ENCODE measurements at regions not wholly inside any gene's neighbourhood (a gene's known extent, or its start where the extent isn't known, plus 50 kb on each side); places are given as distances from the start of the nearest gene placed in this dataset.

GRCh38 chr9:108710424-108710823 is 145.4 kb downstream of the ACTL7B start:
- Histone ChIP-seq H3K4me3 (no peak overlapping the region), H3K9ac (no peak overlapping the region), H4K20me1 (no peaks in the 10 kb centered on the region), H3K9me3 (replicated peaks in 1 of 11) (peaks cover 4 to 22% (median 12%) of the 10 kb centered on the region in 11 experiments; a peak in 17 of 22 replicates), H3K27ac (no peak overlapping the region), H3K4me2 (no peak overlapping the region), H3K36me3 (no peaks in the 10 kb centered on the region; a peak in 1 of 22 replicates), H3K27me3 (no peaks in the 10 kb centered on the region), H3K4me1 (no peaks in the 10 kb centered on the region)
- TF ChIP-seq Cebpa-rat (IDR thresholded peaks at IDR 0.05) = no peak

DNA sequence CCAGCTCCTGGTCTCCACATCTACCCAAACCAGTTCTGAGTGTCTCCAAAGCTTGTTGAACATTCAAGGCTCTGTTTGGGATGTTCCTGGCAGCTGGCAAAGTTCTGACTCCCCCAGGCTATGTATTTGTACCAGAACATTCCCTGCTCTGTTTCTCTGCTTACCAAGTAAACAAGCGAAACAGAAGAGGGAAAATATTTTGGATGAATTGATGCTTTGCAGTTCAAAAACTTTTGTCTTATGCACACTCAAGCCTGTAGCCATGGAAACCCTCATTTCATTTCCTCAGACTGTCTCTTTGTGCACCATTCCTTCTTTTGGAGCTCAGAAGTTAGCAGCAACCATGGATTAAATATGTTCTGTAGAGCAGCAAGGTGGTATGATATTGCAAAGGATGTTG is 145.8 kb downstream of the ACTL7B start:
- H3K27ac ChIP-seq = no peak overlapping the region
- H3K9ac ChIP-seq = no peak overlapping the region
- no peaks in the 10 kb centered on the region; a peak in 1 of 22 replicates for H3K36me3 ChIP-seq
- no peak overlapping the region for H3K4me3 ChIP-seq
- no peak for TF ChIP-seq Cebpa-rat (IDR thresholded peaks at IDR 0.05)
- H3K9me3 ChIP-seq (replicated peaks in 1 of 11) = peaks cover 4 to 26% (median 12%) of the 10 kb centered on the region in 11 experiments; a peak in 17 of 22 replicates
- no peaks in the 10 kb centered on the region for H3K27me3 ChIP-seq
- no peaks in the 10 kb centered on the region for H4K20me1 ChIP-seq
- H3K4me1 ChIP-seq = no peaks in the 10 kb centered on the region
- H3K4me2 ChIP-seq = no peak overlapping the region

- Histone ChIP-seq H3K27ac (no peak overlapping the region), H3K27me3 (no peaks in the 10 kb centered on the region), H3K4me2 (no peak overlapping the region), H3K4me1 (0 out of 20 replicates have a peak, but pooled peaks cover 0 to 6% (median 0%) of the 10 kb centered on the region in 10 experiments), H3K9ac (no peak overlapping the region), H3K4me3 (no peak overlapping the region), H3K36me3 (no peaks in the 10 kb centered on the region; a peak in 1 of 22 replicates), H3K9me3 (replicated peaks in 1 of 11) (peaks cover 4 to 22% (median 13%) of the 10 kb centered on the region in 11 experiments; a peak in 17 of 22 replicates), H4K20me1 (no peaks in the 10 kb centered on the region)
- TF ChIP-seq Cebpa-rat (IDR thresholded peaks at IDR 0.05) = no peak
Observed at GRCh38 chr9:108709126-108709525, 146.7 kb downstream of the ACTL7B start.

DNA sequence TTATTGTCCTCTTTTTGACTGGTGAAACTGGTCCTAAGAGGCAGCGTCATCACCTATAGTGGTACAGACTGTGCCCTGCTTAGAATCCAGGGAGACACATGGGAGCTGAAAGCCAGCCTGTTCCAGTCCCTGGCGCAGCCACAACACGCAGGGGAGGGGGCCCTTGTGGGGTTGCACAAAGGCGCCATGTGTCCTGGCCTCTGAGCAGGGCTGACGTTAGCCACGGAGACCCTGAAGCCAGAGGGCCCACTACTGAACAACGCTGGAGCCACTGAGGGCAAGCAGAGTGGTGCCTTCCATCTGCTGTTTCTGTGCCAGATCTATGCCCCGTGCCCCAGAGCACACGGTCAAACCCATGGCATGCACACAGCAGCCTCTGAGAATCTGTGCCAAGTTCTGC is 147.3 kb downstream of the ACTL7B start:
- Histone ChIP-seq H3K9ac (no peak overlapping the region), H3K4me2 (no peak overlapping the region), H3K4me1 (0 out of 20 replicates have a peak, but pooled peaks cover 0 to 6% (median 0%) of the 10 kb centered on the region in 10 experiments), H3K27me3 (no peaks in the 10 kb centered on the region), H3K36me3 (no peaks in the 10 kb centered on the region; a peak in 1 of 22 replicates), H3K27ac (no peak overlapping the region), H4K20me1 (no peaks in the 10 kb centered on the region), H3K9me3 (replicated peaks in 1 of 11) (peaks cover 0 to 15% (median 7%) of the 10 kb centered on the region in 11 experiments; a peak in 13 of 22 replicates), H3K4me3 (no peak overlapping the region)
- TF ChIP-seq Cebpa-rat (IDR thresholded peaks at IDR 0.05) = no peak

DNA sequence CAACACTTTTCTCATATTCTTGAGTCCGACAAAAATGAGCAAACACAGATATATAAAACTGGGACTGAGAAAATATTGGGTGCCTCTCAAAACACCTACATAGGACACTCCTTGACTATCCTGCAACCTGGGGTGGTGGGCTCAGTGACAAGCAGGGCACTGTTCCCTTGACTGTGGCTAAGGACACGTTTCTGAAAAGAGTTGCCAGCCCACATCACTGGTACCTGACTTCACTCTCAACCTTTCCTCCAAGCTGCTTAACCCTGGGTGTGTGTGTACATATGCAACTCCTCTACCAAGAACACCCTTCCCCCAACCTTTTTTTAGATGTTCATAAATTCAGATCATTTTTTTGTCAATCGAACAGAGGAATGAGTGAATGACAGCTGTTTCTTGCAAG is 148.7 kb downstream of the ACTL7B start:
- no peak for TF ChIP-seq Cebpa-rat (IDR thresholded peaks at IDR 0.05)
- H3K27me3 ChIP-seq = no peaks in the 10 kb centered on the region
- H3K4me1 ChIP-seq = 0 out of 20 replicates have a peak, but pooled peaks cover 0 to 6% (median 0%) of the 10 kb centered on the region in 10 experiments
- no peaks in the 10 kb centered on the region; a peak in 1 of 22 replicates for H3K36me3 ChIP-seq
- no peak overlapping the region for H3K4me2 ChIP-seq
- H3K27ac ChIP-seq = no peak overlapping the region
- no peak overlapping the region for H3K4me3 ChIP-seq
- peaks cover 0 to 22% (median 9%) of the 10 kb centered on the region in 11 experiments; a peak in 11 of 22 replicates for H3K9me3 ChIP-seq (replicated peaks in 1 of 11)
- no peak overlapping the region for H3K9ac ChIP-seq
- no peaks in the 10 kb centered on the region for H4K20me1 ChIP-seq

DNA sequence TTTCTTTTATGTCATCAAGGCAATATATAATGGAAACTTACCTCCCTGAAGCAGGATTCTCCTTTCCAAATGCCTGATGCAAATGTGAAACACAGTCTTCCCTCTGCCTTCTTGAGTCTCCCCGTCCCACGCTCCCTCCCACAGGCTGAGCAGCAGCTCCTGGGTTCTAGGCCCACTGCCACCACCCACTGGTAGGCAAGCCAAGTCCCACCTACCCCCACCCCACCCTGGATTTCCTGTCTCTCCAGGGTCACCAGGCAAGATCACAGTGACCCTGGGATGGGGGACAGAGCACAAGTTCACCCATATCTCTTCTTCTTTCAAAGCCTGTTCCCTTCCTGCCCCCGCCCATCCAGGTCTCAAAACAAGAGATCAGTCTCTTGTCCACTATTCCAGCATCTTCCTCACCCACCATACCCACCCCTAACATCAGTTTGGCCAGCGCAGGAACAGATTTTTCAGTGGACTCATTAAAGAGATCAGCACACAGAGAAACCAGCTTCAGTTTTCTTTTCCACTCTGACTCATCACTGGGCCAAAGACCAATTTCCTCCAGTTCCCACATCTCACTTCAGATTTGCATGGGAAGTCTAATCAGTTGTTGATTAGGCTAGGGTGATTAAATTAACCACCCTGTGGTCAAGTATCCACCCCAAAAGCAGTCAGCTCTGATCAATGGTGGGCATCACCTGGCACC is 151.5 kb downstream of the ACTL7B start:
- H3K4me2 ChIP-seq = 0 out of 22 replicates have a peak overlapping the region, but pooled peaks of 1 of the 11 experiments have one; percentile 3
- H3K9ac ChIP-seq = no peak overlapping the region
- H3K4me1 ChIP-seq = 0 out of 20 replicates have a peak, but pooled peaks cover 0 to 6% (median 0%) of the 10 kb centered on the region in 10 experiments
- no peak overlapping the region for H3K4me3 ChIP-seq
- no peaks in the 10 kb centered on the region for H3K27me3 ChIP-seq
- peaks cover 0 to 22% (median 9%) of the 10 kb centered on the region in 11 experiments; a peak in 11 of 22 replicates for H3K9me3 ChIP-seq (replicated peaks in 1 of 11)
- no peaks in the 10 kb centered on the region; a peak in 1 of 22 replicates for H3K36me3 ChIP-seq
- no peak overlapping the region for H3K27ac ChIP-seq
- no peak for TF ChIP-seq Cebpa-rat (IDR thresholded peaks at IDR 0.05)
- H4K20me1 ChIP-seq = no peaks in the 10 kb centered on the region

- Histone ChIP-seq H4K20me1 (no peaks in the 10 kb centered on the region), H3K9ac (no peak overlapping the region), H3K4me3 (no peak overlapping the region), H3K27me3 (no peaks in the 10 kb centered on the region), H3K36me3 (no peaks in the 10 kb centered on the region; a peak in 1 of 22 replicates), H3K27ac (no peak overlapping the region), H3K9me3 (replicated peaks in 1 of 11) (peaks cover 0 to 25% (median 9%) of the 10 kb centered on the region in 11 experiments; a peak in 12 of 22 replicates), H3K4me1 (0 out of 20 replicates have a peak, but pooled peaks cover 0 to 6% (median 0%) of the 10 kb centered on the region in 10 experiments), H3K4me2 (no peak overlapping the region)
- no peak for TF ChIP-seq Cebpa-rat (IDR thresholded peaks at IDR 0.05)
Observed at GRCh38 chr9:108703429-108703828, 152.4 kb downstream of the ACTL7B start.

GRCh38 chr9:108702681-108703080 is 153.1 kb downstream of the ACTL7B start:
- Histone ChIP-seq H3K27ac (no peak overlapping the region), H3K4me1 (0 out of 20 replicates have a peak, but pooled peaks cover 0 to 6% (median 0%) of the 10 kb centered on the region in 10 experiments), H3K9me3 (replicated peaks in 1 of 11) (peaks cover 0 to 29% (median 9%) of the 10 kb centered on the region in 11 experiments; a peak in 14 of 22 replicates), H3K9ac (no peak overlapping the region), H3K27me3 (no peaks in the 10 kb centered on the region), H3K4me3 (no peak overlapping the region), H3K4me2 (no peak overlapping the region), H4K20me1 (no peaks in the 10 kb centered on the region), H3K36me3 (no peaks in the 10 kb centered on the region; a peak in 1 of 22 replicates)
- TF ChIP-seq Cebpa-rat (IDR thresholded peaks at IDR 0.05) = no peak

GRCh38 chr9:108698801-108699200 is 157.0 kb downstream of the ACTL7B start:
- TF ChIP-seq Cebpa-rat (IDR thresholded peaks at IDR 0.05) = no peak
- H3K9ac ChIP-seq = no peak overlapping the region
- H3K4me3 ChIP-seq = no peak overlapping the region
- H3K4me1 ChIP-seq = no peaks in the 10 kb centered on the region
- H3K4me2 ChIP-seq = no peak overlapping the region
- peaks cover 25 to 55% (median 39%) of the 10 kb centered on the region in 11 experiments for H3K9me3 ChIP-seq (replicated peaks in 1 of 11)
- H3K27ac ChIP-seq = no peak overlapping the region
- H3K27me3 ChIP-seq = no peaks in the 10 kb centered on the region
- H3K36me3 ChIP-seq = peaks cover 0 to 6% (median 0%) of the 10 kb centered on the region in 11 experiments; a peak in 1 of 22 replicates
- H4K20me1 ChIP-seq = no peaks in the 10 kb centered on the region

Data from BLaER1 treated with 17β-estradiol and CSF1 and Interleukin-3, amounts not matched to agents 10 nM and 100 nM (cell line).